D341Med (cell line): ENCODE measurements at regions not wholly inside any gene's neighbourhood (a gene's known extent, or its start where the extent isn't known, plus 50 kb on each side); places are given as distances from the start of the nearest gene placed in this dataset.
"Not testable (repeated sequence)": the region's sequence is repeated elsewhere in the genome, so short reads cannot be mapped to it uniquely, and the experiment has no call there.

Experiments
- DNase-seq: peaks from one replicate; pipeline ENCODE4 v3.0.0; 2012; ENCODE audit warnings: low spot score

DNA sequence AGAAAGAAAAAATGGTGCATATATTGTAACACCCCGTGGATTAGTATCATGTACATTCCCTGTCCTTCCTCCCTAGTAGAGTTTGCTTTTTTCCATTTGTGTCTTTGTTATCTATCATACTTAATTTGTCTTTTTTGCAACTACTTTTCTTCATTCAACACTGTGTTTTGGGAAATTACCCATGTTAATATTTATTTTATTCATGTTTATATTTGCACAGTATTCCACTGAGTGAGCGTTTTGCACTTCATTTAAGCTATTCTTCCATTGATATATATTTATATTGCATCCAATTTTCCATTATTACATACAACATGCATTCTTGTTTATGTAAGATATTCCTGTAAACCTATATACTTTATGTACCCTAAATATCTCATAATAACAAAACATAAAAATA, 57.6 kb upstream of the FAM171A1 start:
- DNase-seq: no peak

DNA sequence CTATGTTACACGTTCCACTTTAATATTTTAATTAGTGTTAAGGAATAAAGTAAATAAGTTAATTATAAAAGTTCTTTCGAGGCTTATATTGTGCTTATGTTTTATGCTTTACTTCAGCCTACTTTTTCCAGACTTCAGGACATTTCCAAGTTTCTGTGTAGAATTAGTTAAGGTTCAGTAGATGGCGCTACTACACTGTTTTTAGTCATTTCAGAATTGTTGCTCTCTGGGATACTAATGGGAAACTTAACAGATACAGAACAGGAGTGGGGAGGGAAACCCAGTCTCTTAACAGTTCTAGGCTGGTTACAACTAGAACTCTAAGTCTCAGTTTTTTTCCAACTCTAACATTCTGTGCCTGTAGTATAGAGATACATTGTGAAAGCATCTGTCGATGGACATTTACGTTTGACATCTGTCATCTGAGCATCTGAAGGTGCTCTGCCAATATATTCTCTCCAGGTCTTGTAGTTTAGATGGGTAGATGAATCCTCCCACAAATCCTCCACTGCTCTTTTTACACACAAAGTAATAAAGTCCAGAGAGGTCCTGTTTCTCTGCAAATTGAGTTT, 56.8 kb upstream of the FAM171A1 start:
- DNase-seq: no peak

DNA sequence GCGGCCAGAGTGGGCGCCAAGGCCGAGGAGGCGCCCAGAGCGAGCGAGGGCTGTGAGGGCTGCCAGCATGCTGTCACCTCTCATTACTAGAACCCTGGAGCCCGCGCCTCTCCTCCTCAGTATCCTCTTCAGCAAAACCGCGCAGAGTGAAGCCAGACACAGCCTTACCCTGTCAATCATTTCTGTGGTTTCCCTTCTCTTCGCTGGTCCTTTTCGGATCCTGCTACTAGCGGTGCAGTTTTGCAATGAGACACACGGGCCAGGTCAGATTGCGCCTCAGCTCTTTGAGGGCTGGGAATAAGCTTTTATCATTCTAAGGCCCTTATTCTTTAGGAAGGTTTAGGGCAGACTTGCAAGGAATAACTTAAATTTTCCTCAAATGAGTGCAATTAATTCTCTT, 55.5 kb upstream of the FAM171A1 start:
- no peak for DNase-seq

GRCh38 chr10:15426115-15426514, 55.0 kb upstream of the FAM171A1 start:
- no peak for DNase-seq

GRCh38 chr10:15421875-15422274, 50.8 kb upstream of the FAM171A1 start:
- DNase-seq: not testable (repeated sequence)
